Adrenal gland (tissue), 5 donors: ENCODE measurements at regions not wholly inside any gene's neighbourhood (a gene's known extent, or its start where the extent isn't known, plus 50 kb on each side); places are given as distances from the start of the nearest gene placed in this dataset.
"Not testable (repeated sequence)": the region's sequence is repeated elsewhere in the genome, so short reads cannot be mapped to it uniquely, and the experiment has no call there.

Experiments used
- CTCF ChIP-seq, 6 experiments: fragments of 450-650 bp in 4 of 6; fragments of 200-600 bp in 2 of 6; sonication (generic) in 1 of 6; IDR thresholded peaks; 1 replicate in 5 of 6; 2 replicates in 1 of 6; pipeline versions ENCODE4 v1.5.1 to v1.8.0; 2016 to 2021; ENCODE audit warnings: antibody characterized with exemption in 6 of 6, mild to moderate bottlenecking in 2 of 6, moderate library complexity in 1 of 6
- POLR2A ChIP-seq, 2 donors: fragments of 450-650 bp; IDR thresholded peaks; one replicate each; pipeline ENCODE4 v1.6.1; 2017; ENCODE audit warnings: antibody characterized with exemption in 2 of 2, mild to moderate bottlenecking in 2 of 2, moderate library complexity in 1 of 2
- donor health status: DM: no; HTN: no; CAD: no.

GRCh38 chr2:89582816-89583215, 891.3 kb downstream of the RPIA start:
- TF ChIP-seq CTCF, POLR2A (IDR thresholded peaks at IDR 0.05): not testable (repeated sequence)
